ENCODE measurements at regions not wholly inside any gene's neighbourhood (a gene's known extent, or its start where the extent isn't known, plus 50 kb on each side); places are given as distances from the start of the nearest gene placed in this dataset.

DNA sequence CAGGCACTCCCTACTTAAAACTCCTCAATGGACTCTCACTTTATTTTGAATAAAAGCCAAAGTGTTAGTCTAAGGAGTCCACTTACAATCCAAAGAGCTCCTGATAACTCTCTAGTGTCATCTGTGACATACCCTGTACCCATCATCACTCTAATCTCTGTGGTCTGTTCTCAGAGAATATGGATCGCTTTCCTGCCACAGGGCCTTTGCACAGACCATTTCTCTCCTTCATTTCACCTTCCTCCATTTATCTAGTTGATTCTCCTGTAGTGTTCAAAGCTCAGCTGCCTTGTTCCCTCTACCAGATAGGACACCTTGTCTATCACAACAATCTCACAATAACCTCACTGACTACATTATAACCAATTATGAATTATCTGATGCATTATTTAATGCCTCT, 185.4 kb upstream of the KBTBD8 start:
- no peak overlapping the region for H3K27ac ChIP-seq
- H3K4me1 ChIP-seq (replicated peaks), result no peaks in the 10 kb centered on the region
- DNase-seq (ENCODE audit: low read depth in 1 of 2, low spot score in 2 of 2), result no peak
- no peaks in the 10 kb centered on the region for H3K9me3 ChIP-seq (replicated peaks)
- H3K36me3 ChIP-seq, result no peaks in the 10 kb centered on the region
- H3K4me3 ChIP-seq, result no peak overlapping the region
- H3K27me3 ChIP-seq (replicated peaks), result no peaks in the 10 kb centered on the region

DNA sequence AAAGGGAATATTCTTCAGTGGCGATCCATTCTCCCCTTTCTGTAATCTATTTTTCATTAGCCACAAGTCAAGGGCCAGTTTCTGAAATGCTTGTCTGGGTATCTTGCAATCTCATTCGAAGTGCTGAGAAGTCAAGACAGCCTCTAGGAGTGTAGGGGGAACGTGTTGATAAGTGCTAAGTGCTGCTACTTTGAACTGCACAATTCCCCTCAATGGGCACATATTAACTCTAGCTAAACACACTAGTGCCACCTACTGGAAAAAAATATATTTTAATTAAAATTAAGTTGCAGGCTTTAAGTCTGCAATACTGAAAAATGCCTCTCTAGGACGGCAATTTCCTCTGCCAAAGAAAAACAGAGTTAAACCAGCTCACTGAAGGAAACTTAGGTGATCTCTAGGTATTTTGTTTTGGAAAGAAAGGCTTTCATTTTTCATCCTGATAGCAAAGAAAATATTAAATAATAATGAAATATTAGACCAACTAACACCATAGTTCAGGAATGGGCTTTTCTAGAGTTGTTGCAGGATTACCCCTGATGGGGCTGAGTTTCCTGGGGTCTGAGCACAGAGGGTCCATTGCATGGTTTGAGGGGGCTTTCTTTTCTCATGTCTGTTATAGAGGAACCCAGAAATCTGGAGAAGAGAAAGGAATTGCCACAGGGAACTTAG, 181.9 kb upstream of the KBTBD8 start:
- peak in 1 of 2 experiments; percentile 21 for DNase-seq (ENCODE audit: low read depth in 1 of 2, low spot score in 2 of 2)
- no peaks in the 10 kb centered on the region for H3K27me3 ChIP-seq (replicated peaks)
- H3K36me3 ChIP-seq, result no peaks in the 10 kb centered on the region
- no peaks in the 10 kb centered on the region for H3K9me3 ChIP-seq (replicated peaks)
- H3K4me1 ChIP-seq (replicated peaks), result no peaks in the 10 kb centered on the region
- no peak overlapping the region for H3K27ac ChIP-seq
- H3K4me3 ChIP-seq, result no peak overlapping the region

- Histone ChIP-seq H3K4me3 (no peak overlapping the region), H3K27ac (no peak overlapping the region), H3K9me3 (replicated peaks) (no peaks in the 10 kb centered on the region), H3K27me3 (replicated peaks) (no peaks in the 10 kb centered on the region), H3K4me1 (replicated peaks) (no peaks in the 10 kb centered on the region), H3K36me3 (no peaks in the 10 kb centered on the region)
- DNase-seq (ENCODE audit: low read depth in 1 of 2, low spot score in 2 of 2), result no peak
Measured at GRCh38 chr3:66817951-66818557, 180.1 kb upstream of the KBTBD8 start.

DNA sequence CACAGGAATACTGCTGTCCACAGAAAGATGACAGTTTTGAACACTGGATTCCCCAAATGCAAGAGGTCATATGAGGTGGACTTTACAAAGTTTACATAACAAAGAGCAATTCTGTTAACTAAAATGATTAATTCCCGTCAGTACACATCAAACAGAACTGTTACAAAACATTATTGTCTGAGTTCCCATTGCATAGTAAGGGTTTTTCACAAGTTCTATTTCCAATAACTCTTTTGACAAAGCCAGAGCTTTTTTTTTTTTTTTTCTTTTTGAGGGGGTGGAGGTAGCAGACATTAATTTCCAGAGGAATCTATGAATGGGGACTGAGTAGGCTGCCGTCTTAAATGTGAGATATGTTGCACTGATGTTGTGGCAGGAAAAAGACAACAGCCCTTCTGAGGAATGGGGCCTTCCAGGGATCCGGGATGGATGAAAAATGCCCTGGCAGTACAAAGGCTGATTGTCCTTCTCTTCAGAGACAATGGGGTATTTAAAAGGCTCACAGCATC, 178.1 kb upstream of the KBTBD8 start:
- no peaks in the 10 kb centered on the region for H3K36me3 ChIP-seq
- no peak for DNase-seq (ENCODE audit: low read depth in 1 of 2, low spot score in 2 of 2)
- H3K4me1 ChIP-seq (replicated peaks), result no peaks in the 10 kb centered on the region
- no peaks in the 10 kb centered on the region for H3K27me3 ChIP-seq (replicated peaks)
- no peaks in the 10 kb centered on the region for H3K9me3 ChIP-seq (replicated peaks)
- H3K4me3 ChIP-seq, result no peak overlapping the region
- H3K27ac ChIP-seq, result no peak overlapping the region

GRCh38 chr3:66822186-66823008, 175.7 kb upstream of the KBTBD8 start:
- Histone ChIP-seq H3K36me3 (no peaks in the 10 kb centered on the region), H3K4me3 (no peak overlapping the region), H3K27ac (no peak overlapping the region), H3K4me1 (replicated peaks) (no peaks in the 10 kb centered on the region), H3K27me3 (replicated peaks) (no peaks in the 10 kb centered on the region), H3K9me3 (replicated peaks) (no peaks in the 10 kb centered on the region)
- DNase-seq (ENCODE audit: low read depth in 1 of 2, low spot score in 2 of 2), result peak; percentile 23 to 57

- Histone ChIP-seq H3K36me3 (no peaks in the 10 kb centered on the region), H3K27me3 (replicated peaks) (no peaks in the 10 kb centered on the region), H3K4me1 (replicated peaks) (no peaks in the 10 kb centered on the region), H3K4me3 (no peak overlapping the region), H3K9me3 (replicated peaks) (no peaks in the 10 kb centered on the region), H3K27ac (no peak overlapping the region)
- no peak for DNase-seq (ENCODE audit: low read depth in 1 of 2, low spot score in 2 of 2)
Measured at GRCh38 chr3:66823009-66823397, 175.1 kb upstream of the KBTBD8 start.

DNA sequence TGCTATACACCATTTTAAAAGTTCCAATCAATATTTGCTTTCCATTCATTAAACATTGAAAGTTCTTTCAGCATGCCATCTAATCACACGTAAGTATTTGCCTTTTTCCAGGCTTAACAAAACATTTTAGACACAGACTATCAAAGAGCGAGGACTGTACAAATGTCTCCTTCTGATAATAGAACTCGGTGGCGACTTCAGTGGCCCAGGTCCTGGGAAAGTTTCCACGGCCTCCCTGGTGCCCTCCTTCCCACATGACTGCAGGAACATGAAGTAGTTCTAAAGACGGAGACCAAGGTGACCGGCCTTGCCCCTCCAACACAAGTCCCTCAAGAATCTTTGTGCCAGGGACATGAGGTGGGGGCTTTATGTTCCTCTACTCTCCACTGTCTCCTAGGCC, 174.6 kb upstream of the KBTBD8 start:
- no peaks in the 10 kb centered on the region for H3K36me3 ChIP-seq
- H3K27me3 ChIP-seq (replicated peaks), result no peaks in the 10 kb centered on the region
- H3K4me1 ChIP-seq (replicated peaks), result no peaks in the 10 kb centered on the region
- H3K27ac ChIP-seq, result no peak overlapping the region
- no peaks in the 10 kb centered on the region for H3K9me3 ChIP-seq (replicated peaks)
- no peak overlapping the region for H3K4me3 ChIP-seq
- no peak for DNase-seq (ENCODE audit: low read depth in 1 of 2, low spot score in 2 of 2)

DNA sequence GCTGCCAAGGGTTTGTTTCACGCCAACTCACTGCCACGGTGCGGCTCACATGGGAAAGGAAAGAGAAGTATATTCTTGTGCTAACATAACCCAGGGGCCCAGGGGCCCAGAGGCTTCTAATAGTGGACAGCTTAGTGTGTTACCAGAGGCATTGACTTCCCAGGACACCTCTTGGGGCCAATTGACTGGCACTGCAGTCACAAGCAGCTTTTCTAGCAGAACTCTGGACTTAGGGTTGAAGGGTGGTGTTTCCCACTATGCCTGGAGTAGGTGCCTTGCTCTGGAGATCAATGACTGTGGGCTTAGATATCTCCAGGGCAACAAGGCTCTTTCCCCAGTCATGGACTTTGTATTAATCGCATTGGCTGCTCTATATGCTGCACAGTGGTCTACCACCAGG, 172.7 kb upstream of the KBTBD8 start:
- H3K4me3 ChIP-seq, result no peak overlapping the region
- H3K27ac ChIP-seq, result no peak overlapping the region
- H3K4me1 ChIP-seq (replicated peaks), result no peaks in the 10 kb centered on the region
- no peak for DNase-seq (ENCODE audit: low read depth in 1 of 2, low spot score in 2 of 2)
- no peaks in the 10 kb centered on the region for H3K36me3 ChIP-seq
- H3K9me3 ChIP-seq (replicated peaks), result no peaks in the 10 kb centered on the region
- peaks cover 3% of the 10 kb centered on the region; the same call in 1 of the 2 replicates for H3K27me3 ChIP-seq (replicated peaks)

DNA sequence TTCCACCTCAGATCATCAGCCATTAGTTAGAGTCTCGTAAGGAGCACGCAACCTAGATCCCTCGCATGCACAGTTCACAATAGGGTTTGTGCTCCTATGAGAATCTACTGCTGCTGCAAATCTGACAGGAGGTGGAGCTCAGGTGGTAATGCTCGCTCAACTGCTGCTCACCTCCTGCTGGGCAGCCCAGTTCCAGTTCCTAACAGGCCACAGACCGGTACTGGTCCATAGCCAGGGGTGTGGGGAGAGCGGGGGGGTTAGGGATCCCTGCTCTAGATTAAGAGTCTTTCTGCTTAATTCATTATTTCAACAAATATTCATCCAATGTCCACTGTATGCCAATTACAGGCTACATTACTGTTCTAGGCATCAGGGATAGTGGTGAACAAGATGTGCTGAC, 170.4 kb upstream of the KBTBD8 start:
- no peak for DNase-seq (ENCODE audit: low read depth in 1 of 2, low spot score in 2 of 2)
- Histone ChIP-seq H3K27me3 (replicated peaks) (peaks cover 3% of the 10 kb centered on the region), H3K27ac (no peak overlapping the region), H3K4me3 (no peak overlapping the region), H3K4me1 (replicated peaks) (no peaks in the 10 kb centered on the region), H3K36me3 (no peaks in the 10 kb centered on the region), H3K9me3 (replicated peaks) (no peaks in the 10 kb centered on the region)

- H3K4me1 ChIP-seq (replicated peaks), result no peaks in the 10 kb centered on the region
- H3K27ac ChIP-seq, result no peak overlapping the region
- H3K27me3 ChIP-seq (replicated peaks), result peaks cover 3% of the 10 kb centered on the region
- no peak for DNase-seq (ENCODE audit: low read depth in 1 of 2, low spot score in 2 of 2)
- no peak overlapping the region for H3K4me3 ChIP-seq
- no peaks in the 10 kb centered on the region for H3K36me3 ChIP-seq
- no peaks in the 10 kb centered on the region for H3K9me3 ChIP-seq (replicated peaks)
Measured at GRCh38 chr3:66828303-66828702, 169.8 kb upstream of the KBTBD8 start.

DNA sequence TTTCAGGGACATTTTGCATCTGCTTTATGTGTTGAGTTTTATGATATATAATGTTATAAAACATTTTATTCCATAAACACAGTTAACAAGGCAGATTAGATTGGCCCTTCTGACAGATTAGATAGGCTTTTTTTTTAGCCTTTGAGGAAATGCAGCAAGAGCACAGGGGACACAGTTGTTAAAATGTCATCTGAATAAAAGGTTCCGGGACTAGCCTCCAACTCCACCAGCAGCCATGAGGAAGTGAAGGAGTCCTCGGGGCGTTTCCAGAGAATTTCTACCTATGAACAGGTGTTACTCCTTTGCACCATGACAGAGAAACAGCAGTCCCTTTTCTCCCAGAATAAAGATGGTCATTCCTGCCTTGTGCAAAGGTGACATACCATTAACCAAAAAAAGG, 167.8 kb upstream of the KBTBD8 start:
- H3K4me1 ChIP-seq (replicated peaks), result no peaks in the 10 kb centered on the region
- H3K27me3 ChIP-seq (replicated peaks), result peaks cover 3% of the 10 kb centered on the region
- no peak overlapping the region for H3K4me3 ChIP-seq
- H3K27ac ChIP-seq, result no peak overlapping the region
- H3K9me3 ChIP-seq (replicated peaks), result no peaks in the 10 kb centered on the region
- H3K36me3 ChIP-seq, result no peaks in the 10 kb centered on the region
- no peak for DNase-seq (ENCODE audit: low read depth in 1 of 2, low spot score in 2 of 2)

- H3K27ac ChIP-seq, result no peak overlapping the region
- no peaks in the 10 kb centered on the region for H3K36me3 ChIP-seq
- H3K4me3 ChIP-seq, result no peak overlapping the region
- no peak for DNase-seq (ENCODE audit: low read depth in 1 of 2, low spot score in 2 of 2)
- peaks cover 3% of the 10 kb centered on the region for H3K27me3 ChIP-seq (replicated peaks)
- no peaks in the 10 kb centered on the region for H3K9me3 ChIP-seq (replicated peaks)
- H3K4me1 ChIP-seq (replicated peaks), result no peaks in the 10 kb centered on the region
Measured at GRCh38 chr3:66831931-66832330, 166.2 kb upstream of the KBTBD8 start.

- no peak overlapping the region for H3K27ac ChIP-seq
- no peaks in the 10 kb centered on the region for H3K9me3 ChIP-seq (replicated peaks)
- no peaks in the 10 kb centered on the region for H3K4me1 ChIP-seq (replicated peaks)
- H3K36me3 ChIP-seq, result no peaks in the 10 kb centered on the region
- no peak for DNase-seq (ENCODE audit: low read depth in 1 of 2, low spot score in 2 of 2)
- no peaks in the 10 kb centered on the region for H3K27me3 ChIP-seq (replicated peaks)
- no peak overlapping the region for H3K4me3 ChIP-seq
Measured at GRCh38 chr3:66836363-66837152, 161.5 kb upstream of the KBTBD8 start.

Data from SJSA1 (cell line).